HepG2 (cell line): ENCODE measurements at regions not wholly inside any gene's neighbourhood (a gene's known extent, or its start where the extent isn't known, plus 50 kb on each side); places are given as distances from the start of the nearest gene placed in this dataset.

Experiments used
- ATAC-seq: fragments of 200-7000 bp; cut with Tn5 transposase; 3 replicates; pipeline ENCODE4 v1.9.1; 2020; ENCODE audit warnings: mild to moderate bottlenecking, moderate library complexity
- BruUV-seq: library from RNA; stranded (reverse); fragments of 400-500 nt; replicated peaks from 2 replicates; lab custom pipeline; 2021; lab: Mats Ljungman, UMichigan
- CTCF ChIA-PET: fragments of 300-600 bp; formaldehyde crosslinking; extraction: SDS; loops from one replicate; lab custom pipeline; 2021; ENCODE audit warnings: low total read pairs, inconsistent platforms, low intra/inter-chr PET ratio; lab: Yijun Ruan, JAX
- POLR2A ChIA-PET: fragments of 350-600 bp; sonication (Branson Sonifier 250); formaldehyde crosslinking; loops from one replicate; lab custom pipeline; 2020; ENCODE audit warnings: antibody characterized with exemption, inconsistent platforms; lab: Yijun Ruan, JAX
- DNase-seq: peaks from one replicate; pipeline ENCODE4 v3.0.0-alpha.2; 2015; ENCODE audit warnings: low spot score
- FAIRE-seq: peaks from 3 replicates; lab custom pipeline; 2011; peaks lifted over from hg19 to GRCh38; lab: Jason Lieb, UNC
- H2AFZ ChIP-seq: one replicate; pipeline ENCODE4 v1.6.1; 2011; ENCODE audit warnings: low read length, inconsistent platforms
- H3K27ac ChIP-seq: fragments of 300-600 bp; 3 replicates; pipeline ENCODE4 v1.8.0; 2011; ENCODE audit warnings: mixed run types, mild to moderate bottlenecking, mixed read lengths, low read length, inconsistent platforms; ENCODE audit not compliant: insufficient read depth; ENCODE audit errors: extremely low read length
- H3K27me3 ChIP-seq, 2 experiments: fragments of 200-600 bp in 1 of 2; 2 replicates in 1 of 2; 3 replicates in 1 of 2; pipeline versions ENCODE4 v1.6.0 to v1.8.0; 2011; ENCODE audit warnings: low read length in 2 of 2, mild to moderate bottlenecking in 2 of 2, moderate library complexity in 2 of 2, inconsistent platforms in 1 of 2; ENCODE audit not compliant: insufficient read depth in 2 of 2, control insufficient read depth in 1 of 2
- H3K36me3 ChIP-seq, 2 experiments: fragments of 200-600 bp in 1 of 2; replicated peaks in 1 of 2; 2 replicates in 1 of 2; 3 replicates in 1 of 2; pipeline versions ENCODE4 v1.5.1 to v1.8.0; 2011; ENCODE audit warnings: low read length in 2 of 2, inconsistent platforms in 1 of 2; ENCODE audit not compliant: insufficient read depth in 2 of 2, control insufficient read depth in 1 of 2
- H3K4me1 ChIP-seq: 2 replicates; pipeline ENCODE4 v1.5.1; 2012; ENCODE audit warnings: low read length, inconsistent platforms; ENCODE audit not compliant: insufficient read depth
- H3K4me2 ChIP-seq: 2 replicates; pipeline ENCODE4 v1.6.0; 2011; ENCODE audit warnings: low read depth, low read length, inconsistent platforms
- H3K4me3 ChIP-seq, 3 experiments: fragments of 200-600 bp in 1 of 3; sonication (generic), shearing (Covaris generic) in 1 of 3; replicated peaks in 1 of 3; 2 replicates each; pipeline ENCODE4 v1.5.1; 2011 to 2016; ENCODE audit warnings: low read length in 3 of 3, inconsistent platforms in 2 of 3, low read depth in 2 of 3, mild to moderate bottlenecking in 2 of 3, control low read depth in 1 of 3, mixed read lengths in 1 of 3; ENCODE audit not compliant: insufficient read depth in 1 of 3
- H3K79me2 ChIP-seq: one replicate; pipeline ENCODE4 v1.6.1; 2011; ENCODE audit warnings: low read length, inconsistent platforms; ENCODE audit not compliant: insufficient read depth
- H3K9ac ChIP-seq: 2 replicates; pipeline ENCODE4 v1.6.0; 2011; ENCODE audit warnings: mild to moderate bottlenecking, low read depth, low read length, inconsistent platforms; ENCODE audit not compliant: insufficient read depth
- H3K9me3 ChIP-seq: 2 replicates; pipeline ENCODE4 v1.5.1; 2012; ENCODE audit warnings: mild to moderate bottlenecking, low read length
- H4K20me1 ChIP-seq: 2 replicates; pipeline ENCODE4 v1.6.0; 2011; ENCODE audit warnings: inconsistent platforms, mild to moderate bottlenecking, low read length, moderate library complexity; ENCODE audit not compliant: insufficient read depth
- CHD4 ChIP-seq: fragments of 200-600 bp; sonication (generic); IDR thresholded peaks from 2 replicates; pipeline ENCODE4 v1.7.0; 2017; ENCODE audit warnings: mild to moderate bottlenecking, low read length, borderline replicate concordance
- MIXL1 ChIP-seq: IDR thresholded peaks from 2 replicates; pipeline ENCODE4 v1.6.1; 2016
- ZNF430 ChIP-seq: sonication (generic); formaldehyde crosslinking; IDR thresholded peaks from 2 replicates; pipeline ENCODE4 v1.9.0; 2021; ENCODE audit warnings: mild to moderate bottlenecking, missing genetic modification reagents
- ZNF816 ChIP-seq: sonication (generic); formaldehyde crosslinking; IDR thresholded peaks from 2 replicates; pipeline ENCODE4 v1.8.0; 2022; ENCODE audit warnings: missing genetic modification reagents, mild to moderate bottlenecking, borderline replicate concordance
- WGBS: methylation state at CpG from one replicate; pipeline ENCODE4 v1.1.6; 2017; ENCODE audit warnings: low lambda C conversion rate; 5-methylcytosine and 5-hydroxymethylcytosine counted together
- in situ Hi-C: cut with HindIII; loops from 2 replicates; pipeline ENCODE4 v1.10.0; 2017; ENCODE audit warnings: low pct_unique_long_range_greater_than_20kb; ENCODE audit not compliant: extremely low pct_ligation_motif_present
- intact Hi-C: fragments of 100-400 bp; cut with micrococcal nuclease; formaldehyde crosslinking; loops from one replicate; pipeline ENCODE4 v1.10.0; 2022; ENCODE audit not compliant: unreplicated experiment

GRCh38 chr2:150100336-150100735, 387.1 kb downstream of the RND3 start:
- H3K9me3 ChIP-seq = peaks cover 52% of the 10 kb centered on the region
- no peak overlapping the region for H3K27ac ChIP-seq
- H3K4me3 ChIP-seq = no peak overlapping the region
- H2AFZ ChIP-seq = no peak overlapping the region
- FAIRE-seq (no peak), ATAC-seq (no peak), DNase-seq (no peak)
- no TSS peak for BruUV-seq
- no peaks in the 10 kb centered on the region for H3K27me3 ChIP-seq
- no peaks in the 10 kb centered on the region for H3K4me1 ChIP-seq
- CTCF ChIA-PET = no interaction called here
- no peak overlapping the region for H3K4me2 ChIP-seq
- intact Hi-C loops = no loop called here
- 73% methylated on average over 3 of the region's 3 CpGs for WGBS
- no peaks in the 10 kb centered on the region for H3K36me3 ChIP-seq
- H3K79me2 ChIP-seq = no peaks in the 10 kb centered on the region
- H4K20me1 ChIP-seq = no peaks in the 10 kb centered on the region
- in situ Hi-C loops = no loop called here
- POLR2A ChIA-PET = no interaction called here
- no peak overlapping the region for H3K9ac ChIP-seq
- TF ChIP-seq ZNF816 = no peak

- Histone ChIP-seq H4K20me1 (no peaks in the 10 kb centered on the region), H3K36me3 (no peaks in the 10 kb centered on the region), H3K27me3 (no peaks in the 10 kb centered on the region), H3K4me2 (no peak overlapping the region), H3K4me1 (no peaks in the 10 kb centered on the region), H3K79me2 (no peaks in the 10 kb centered on the region), H3K9me3 (peaks cover 47% of the 10 kb centered on the region), H3K9ac (no peak overlapping the region), H3K4me3 (no peak overlapping the region), H2AFZ (no peak overlapping the region)
- no TSS peak for BruUV-seq
- no peak for ATAC-seq
- DNase-seq = no peak
- in situ Hi-C loops = no loop called here
- no peak for TF ChIP-seq MIXL1 (CRISPR knock-in tag)
- TF ChIP-seq CHD4 = no peak
- TF ChIP-seq ZNF430 (CRISPR knock-in tag) = no peak
- TF ChIP-seq, all 625 proteins: peak for 0
- POLR2A ChIA-PET = no interaction called here
- FAIRE-seq = no peak
- CTCF ChIA-PET = no interaction called here
- no peak overlapping the region for H3K27ac ChIP-seq
- intact Hi-C loops = no loop called here
Measured at GRCh38 chr2:150099805-150100204, 387.7 kb downstream of the RND3 start.
